Transverse colon (tissue), 4 donors: ENCODE measurements at regions not wholly inside any gene's neighbourhood (a gene's known extent, or its start where the extent isn't known, plus 50 kb on each side); places are given as distances from the start of the nearest gene placed in this dataset.

ENCODE experiments used
- POLR2A ChIP-seq: fragments of 450-650 bp; IDR thresholded peaks from one replicate; pipeline ENCODE4 v1.6.1; 2016; ENCODE audit warnings: antibody characterized with exemption, mild to moderate bottlenecking, moderate library complexity
- POLR2AphosphoS5 ChIP-seq, 3 donors: sonication (generic); formaldehyde crosslinking; IDR thresholded peaks; one replicate each; pipeline ENCODE4 v1.6.1; 2016; ENCODE audit warnings: antibody characterized with exemption in 3 of 3
- TF ChIP-seq, protein P1 (sequence below), 5 experiments: fragments of 200-600 bp in 3 of 5; fragments of 450-650 bp in 2 of 5; sonication (generic) in 3 of 5; IDR thresholded peaks; 1 replicate in 2 of 5; 2 replicates in 3 of 5; pipeline ENCODE4 v1.5.1; 2016 to 2017; ENCODE audit warnings: antibody characterized with exemption in 5 of 5, inconsistent platforms in 3 of 5, mild to moderate bottlenecking in 2 of 5, moderate library complexity in 1 of 5

DNA sequence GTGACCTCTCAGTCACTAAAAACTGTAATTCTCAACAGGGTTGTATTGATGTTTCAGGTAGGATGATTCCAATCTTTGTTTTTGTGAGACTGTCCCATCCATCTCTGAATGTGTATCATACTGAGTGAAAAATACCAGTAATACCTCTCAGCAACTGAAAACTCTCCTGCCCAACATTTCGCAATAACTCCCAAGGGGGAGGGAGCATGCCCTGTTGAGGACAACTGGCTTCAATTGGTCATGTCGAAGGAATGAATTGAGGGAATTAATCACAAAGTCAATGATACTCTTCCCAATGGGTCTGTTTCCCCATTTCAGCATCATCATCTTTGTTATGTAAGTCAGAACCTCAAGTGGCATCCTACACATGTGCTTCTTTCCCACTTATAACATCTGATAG, 102.4 kb upstream of the E2F7 start:
- TF ChIP-seq, protein P1, sequence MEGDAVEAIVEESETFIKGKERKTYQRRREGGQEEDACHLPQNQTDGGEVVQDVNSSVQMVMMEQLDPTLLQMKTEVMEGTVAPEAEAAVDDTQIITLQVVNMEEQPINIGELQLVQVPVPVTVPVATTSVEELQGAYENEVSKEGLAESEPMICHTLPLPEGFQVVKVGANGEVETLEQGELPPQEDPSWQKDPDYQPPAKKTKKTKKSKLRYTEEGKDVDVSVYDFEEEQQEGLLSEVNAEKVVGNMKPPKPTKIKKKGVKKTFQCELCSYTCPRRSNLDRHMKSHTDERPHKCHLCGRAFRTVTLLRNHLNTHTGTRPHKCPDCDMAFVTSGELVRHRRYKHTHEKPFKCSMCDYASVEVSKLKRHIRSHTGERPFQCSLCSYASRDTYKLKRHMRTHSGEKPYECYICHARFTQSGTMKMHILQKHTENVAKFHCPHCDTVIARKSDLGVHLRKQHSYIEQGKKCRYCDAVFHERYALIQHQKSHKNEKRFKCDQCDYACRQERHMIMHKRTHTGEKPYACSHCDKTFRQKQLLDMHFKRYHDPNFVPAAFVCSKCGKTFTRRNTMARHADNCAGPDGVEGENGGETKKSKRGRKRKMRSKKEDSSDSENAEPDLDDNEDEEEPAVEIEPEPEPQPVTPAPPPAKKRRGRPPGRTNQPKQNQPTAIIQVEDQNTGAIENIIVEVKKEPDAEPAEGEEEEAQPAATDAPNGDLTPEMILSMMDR (IDR thresholded peaks at IDR 0.05): no peak
- TF ChIP-seq POLR2A (no peak), POLR2AphosphoS5 (IDR thresholded peaks at IDR 0.05) (no peak)
